PC-3 (cell line): ENCODE measurements at regions not wholly inside any gene's neighbourhood (a gene's known extent, or its start where the extent isn't known, plus 50 kb on each side); places are given as distances from the start of the nearest gene placed in this dataset.

Source experiments
- ATAC-seq: fragments of 200-7000 bp; cut with Tn5 transposase; 2 replicates; pipeline ENCODE4 v1.9.1; 2020; ENCODE audit warnings: mild to moderate bottlenecking, moderate library complexity
- BruUV-seq: library from RNA; stranded (reverse); fragments of 400-500 nt; replicated peaks from 2 replicates; lab custom pipeline; 2021; lab: Mats Ljungman, UMichigan
- CTCF ChIA-PET: fragments of 300-600 bp; sonication (Branson Sonifier 250); formaldehyde crosslinking; loops from one replicate; lab custom pipeline; 2022; ENCODE audit warnings: antibody characterized with exemption; lab: Charles Lee
- POLR2A ChIA-PET: fragments of 300-600 bp; sonication (Branson Sonifier 250); formaldehyde crosslinking; loops from one replicate; lab custom pipeline; 2022; ENCODE audit warnings: antibody characterized with exemption; ENCODE audit not compliant: unreplicated experiment; lab: Charles Lee
- DNase-seq: peaks from one replicate; pipeline ENCODE4 v3.0.0-alpha.2; 2015
- H2AFZ ChIP-seq: fragments of 300-600 bp; sonication (generic); 2 replicates; pipeline ENCODE4 v1.6.0; 2016; ENCODE audit warnings: antibody characterized with exemption, low read length
- H3F3A ChIP-seq: fragments of 300-600 bp; sonication (generic); one replicate; pipeline ENCODE4 v1.6.0; 2017; ENCODE audit warnings: antibody characterized with exemption, low read length, control low read depth, mild to moderate bottlenecking; ENCODE audit not compliant: unreplicated experiment
- H3K27ac ChIP-seq: fragments of 300-600 bp; sonication (generic); 2 replicates; pipeline ENCODE4 v1.5.1; 2016; ENCODE audit warnings: mild to moderate bottlenecking, low read length
- H3K27me3 ChIP-seq: fragments of 300-600 bp; sonication (generic); 2 replicates; pipeline ENCODE4 v1.6.1; 2016; ENCODE audit warnings: low read length, mixed read lengths
- H3K36me3 ChIP-seq: fragments of 300-600 bp; sonication (generic); 2 replicates; pipeline ENCODE4 v1.6.1; 2016; ENCODE audit warnings: low read depth, mixed run types, low read length, mixed read lengths
- H3K4me1 ChIP-seq: fragments of 300-600 bp; sonication (generic); 2 replicates; pipeline ENCODE4 v1.5.1; 2016; ENCODE audit warnings: low read length; ENCODE audit not compliant: insufficient read depth
- H3K4me2 ChIP-seq: fragments of 300-600 bp; sonication (generic); 2 replicates; pipeline ENCODE4 v1.6.0; 2016; ENCODE audit warnings: low read length
- H3K4me3 ChIP-seq: fragments of 300-600 bp; sonication (generic); 2 replicates; pipeline ENCODE4 v1.5.1; 2016; ENCODE audit warnings: mild to moderate bottlenecking, low read length, mixed read lengths
- H3K79me2 ChIP-seq: fragments of 300-600 bp; sonication (generic); 2 replicates; pipeline ENCODE4 v1.6.1; 2017; ENCODE audit warnings: low read length, mixed read lengths
- H3K9ac ChIP-seq: fragments of 300-600 bp; sonication (generic); 2 replicates; pipeline ENCODE4 v1.6.0; 2016; ENCODE audit warnings: mild to moderate bottlenecking, low read length
- H3K9me2 ChIP-seq: fragments of 300-600 bp; sonication (generic); replicated peaks from 2 replicates; pipeline ENCODE4 v1.6.1; 2016; ENCODE audit warnings: mixed run types, low read length, mixed read lengths
- H3K9me3 ChIP-seq: fragments of 300-600 bp; sonication (generic); 2 replicates; pipeline ENCODE4 v1.6.1; 2016; ENCODE audit warnings: low read length, mixed read lengths
- H4K20me1 ChIP-seq: fragments of 300-600 bp; sonication (generic); 2 replicates; pipeline ENCODE4 v1.6.1; 2016; ENCODE audit warnings: low read length, mixed read lengths
- CTCF ChIP-seq: fragments of 300-600 bp; sonication (generic); conservative IDR thresholded peaks from 2 replicates; pipeline ENCODE4 v1.5.1; 2017; ENCODE audit warnings: antibody characterized with exemption, low read depth, mild to moderate bottlenecking, low read length
- EZH2 ChIP-seq: fragments of 300-600 bp; sonication (generic); IDR thresholded peaks from one replicate; pipeline ENCODE4 v1.6.1; 2017; ENCODE audit warnings: antibody characterized with exemption, mild to moderate bottlenecking, low read length; ENCODE audit not compliant: unreplicated experiment
- EZH2phosphoT487 ChIP-seq: fragments of 300-600 bp; sonication (generic); IDR thresholded peaks from 2 replicates; pipeline ENCODE4 v1.6.1; 2018; ENCODE audit warnings: mild to moderate bottlenecking, antibody characterized with exemption, low read length, borderline replicate concordance
- intact Hi-C: fragments of 100-400 bp; cut with micrococcal nuclease; formaldehyde crosslinking; loops from 2 replicates; pipeline ENCODE4 v1.9.0; 2023

- Histone ChIP-seq H3K36me3 (no peaks in the 10 kb centered on the region), H3K4me1 (no peaks in the 10 kb centered on the region), H3K4me3 (no peak overlapping the region), H3F3A (no peaks in the 10 kb centered on the region), H3K79me2 (no peaks in the 10 kb centered on the region), H3K9me2 (no peaks in the 10 kb centered on the region), H3K9me3 (no peaks in the 10 kb centered on the region), H3K27ac (no peak overlapping the region), H3K9ac (no peak overlapping the region), H3K27me3 (no peaks in the 10 kb centered on the region), H4K20me1 (no peaks in the 10 kb centered on the region), H3K4me2 (no peak overlapping the region), H2AFZ (no peak overlapping the region)
- BruUV-seq = no TSS peak
- ChIA-PET POLR2A (interaction anchor here (0.6 kb wide), 1 partner anchor 14 kb away, joined by 3 read pairs; no protein-coding TSS in a partner anchor), CTCF (no interaction called here)
- peak; percentile 7 for DNase-seq
- TF ChIP-seq CTCF (no peak), EZH2phosphoT487 (no peak), EZH2 (no peak)
- intact Hi-C loops = no loop called here
- ATAC-seq = peak; percentile 27; the same call in 1 of the 2 replicates
Measured at GRCh38 chr7:81857385-81857784, 87.5 kb upstream of the HGF start.

GRCh38 chr7:81854518-81854917, 84.7 kb upstream of the HGF start:
- no peak overlapping the region for H3K4me3 ChIP-seq
- no peaks in the 10 kb centered on the region for H3K4me1 ChIP-seq
- TF ChIP-seq EZH2phosphoT487 = no peak
- TF ChIP-seq EZH2 = no peak
- no peak for TF ChIP-seq CTCF
- H3K9ac ChIP-seq = no peak overlapping the region
- H3F3A ChIP-seq = no peaks in the 10 kb centered on the region
- intact Hi-C loops = no loop called here
- ATAC-seq = no peak
- no peak overlapping the region for H3K4me2 ChIP-seq
- H3K27ac ChIP-seq = no peak overlapping the region
- no TSS peak for BruUV-seq
- no peaks in the 10 kb centered on the region for H3K79me2 ChIP-seq
- H2AFZ ChIP-seq = no peak overlapping the region
- CTCF ChIA-PET = no interaction called here
- no peaks in the 10 kb centered on the region for H3K36me3 ChIP-seq
- DNase-seq = no peak
- POLR2A ChIA-PET = no interaction called here
- H3K27me3 ChIP-seq = no peaks in the 10 kb centered on the region
- no peaks in the 10 kb centered on the region for H3K9me3 ChIP-seq
- H4K20me1 ChIP-seq = no peaks in the 10 kb centered on the region
- no peaks in the 10 kb centered on the region for H3K9me2 ChIP-seq

GRCh38 chr7:81852701-81853100, 82.9 kb upstream of the HGF start:
- ATAC-seq = no peak
- Histone ChIP-seq H3K4me3 (no peak overlapping the region), H2AFZ (no peak overlapping the region), H3K4me2 (no peak overlapping the region), H3K27me3 (no peaks in the 10 kb centered on the region), H3K9me3 (no peaks in the 10 kb centered on the region), H3K9me2 (no peaks in the 10 kb centered on the region), H3K79me2 (no peaks in the 10 kb centered on the region), H3K27ac (no peak overlapping the region), H4K20me1 (no peaks in the 10 kb centered on the region), H3K4me1 (no peaks in the 10 kb centered on the region), H3K9ac (no peak overlapping the region), H3F3A (no peaks in the 10 kb centered on the region), H3K36me3 (no peaks in the 10 kb centered on the region)
- DNase-seq = no peak
- no TSS peak for BruUV-seq
- CTCF ChIA-PET = no interaction called here
- POLR2A ChIA-PET = no interaction called here
- intact Hi-C loops = no loop called here
- TF ChIP-seq EZH2 (no peak), CTCF (no peak), EZH2phosphoT487 (no peak)
